Fibroblast of peridontal ligament (primary cell): ENCODE measurements at regions not wholly inside any gene's neighbourhood (a gene's known extent, or its start where the extent isn't known, plus 50 kb on each side); places are given as distances from the start of the nearest gene placed in this dataset.

ENCODE experiments used
- DNase-seq: peaks from one replicate; pipeline ENCODE4 v3.0.0-alpha.2; 2010; ENCODE audit errors: extremely low read depth

DNA sequence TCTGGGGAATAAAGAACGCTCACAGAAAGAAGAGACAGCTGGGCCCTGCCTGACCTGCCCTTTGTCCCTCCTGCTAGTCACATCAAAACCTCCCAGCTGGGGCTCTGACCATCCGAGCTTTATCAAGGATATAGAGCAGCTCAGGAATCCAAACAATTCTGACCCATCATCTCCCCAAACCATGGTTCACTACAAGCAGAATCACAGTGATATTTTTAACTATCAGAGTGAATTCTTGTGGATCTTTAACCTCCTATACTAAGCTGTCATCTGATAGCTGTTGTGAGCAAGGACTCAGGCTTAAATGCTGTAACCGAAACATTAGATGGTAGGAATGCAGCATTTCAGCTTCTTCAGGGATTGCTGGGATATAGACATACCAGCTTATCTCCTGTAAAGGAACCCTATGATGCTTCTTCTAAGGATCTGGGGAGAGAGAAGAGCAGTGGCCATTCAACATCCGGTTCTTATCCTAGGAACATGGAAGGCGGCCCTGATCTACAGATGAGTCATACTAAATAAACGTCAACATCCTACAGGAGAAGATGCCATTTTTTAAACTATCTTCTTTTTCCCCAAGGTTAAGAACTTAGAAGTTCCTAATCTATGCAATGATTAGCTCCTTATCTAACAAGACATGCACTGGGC, 84.7 kb upstream of the AKIP1 start:
- peak; percentile 78 for DNase-seq

DNA sequence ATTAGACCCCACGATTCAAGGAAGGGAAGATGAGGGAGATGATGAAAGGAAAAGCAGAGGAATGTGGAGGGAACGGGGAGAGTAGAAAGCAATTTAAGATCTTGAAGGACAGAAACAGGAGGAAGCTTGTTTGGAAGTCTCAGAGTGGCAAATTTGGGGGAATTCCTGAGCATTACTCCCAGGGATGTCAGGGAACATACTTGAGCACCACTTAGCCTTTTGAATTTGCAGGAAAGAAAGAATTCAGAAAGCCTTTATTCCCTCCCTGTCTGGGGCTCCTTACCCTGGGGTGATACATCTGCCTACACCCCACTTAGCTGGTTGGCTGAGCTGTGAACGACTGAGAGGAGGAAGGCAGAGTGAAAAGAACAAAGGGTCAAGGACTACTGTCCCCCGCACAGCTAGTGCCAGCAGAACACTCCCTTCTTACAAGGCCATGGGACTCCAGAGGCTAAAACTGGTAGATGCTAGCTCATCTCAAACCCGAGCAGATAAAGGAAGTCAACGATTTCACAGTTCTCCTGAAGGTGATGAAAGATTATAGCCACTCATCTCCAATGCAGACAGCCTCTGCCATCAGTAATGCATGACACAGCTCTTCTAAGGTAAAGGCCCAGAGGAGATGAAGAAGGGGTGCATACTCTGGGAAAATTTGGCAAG, 84.0 kb upstream of the AKIP1 start:
- no peak for DNase-seq

DNA sequence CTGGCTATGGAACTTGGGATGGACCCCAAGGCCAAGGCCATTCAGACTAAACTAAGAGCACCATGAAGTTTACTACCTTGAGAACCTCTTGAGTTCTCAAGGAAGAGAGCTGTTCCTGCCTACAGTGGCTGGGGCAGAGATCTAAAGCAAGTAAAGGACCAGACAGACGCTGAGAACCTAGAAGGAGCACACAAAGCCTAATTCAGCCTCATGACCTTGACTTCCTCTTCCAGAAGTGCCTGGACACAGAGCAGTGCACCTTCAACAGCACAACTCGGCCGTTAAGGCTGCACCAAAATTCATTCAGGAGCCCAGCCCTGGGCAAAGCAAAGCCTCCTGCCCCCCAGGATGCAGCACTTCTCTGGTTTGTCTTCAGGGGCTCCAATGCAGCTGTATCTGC, 82.9 kb upstream of the AKIP1 start:
- DNase-seq, result no peak

DNA sequence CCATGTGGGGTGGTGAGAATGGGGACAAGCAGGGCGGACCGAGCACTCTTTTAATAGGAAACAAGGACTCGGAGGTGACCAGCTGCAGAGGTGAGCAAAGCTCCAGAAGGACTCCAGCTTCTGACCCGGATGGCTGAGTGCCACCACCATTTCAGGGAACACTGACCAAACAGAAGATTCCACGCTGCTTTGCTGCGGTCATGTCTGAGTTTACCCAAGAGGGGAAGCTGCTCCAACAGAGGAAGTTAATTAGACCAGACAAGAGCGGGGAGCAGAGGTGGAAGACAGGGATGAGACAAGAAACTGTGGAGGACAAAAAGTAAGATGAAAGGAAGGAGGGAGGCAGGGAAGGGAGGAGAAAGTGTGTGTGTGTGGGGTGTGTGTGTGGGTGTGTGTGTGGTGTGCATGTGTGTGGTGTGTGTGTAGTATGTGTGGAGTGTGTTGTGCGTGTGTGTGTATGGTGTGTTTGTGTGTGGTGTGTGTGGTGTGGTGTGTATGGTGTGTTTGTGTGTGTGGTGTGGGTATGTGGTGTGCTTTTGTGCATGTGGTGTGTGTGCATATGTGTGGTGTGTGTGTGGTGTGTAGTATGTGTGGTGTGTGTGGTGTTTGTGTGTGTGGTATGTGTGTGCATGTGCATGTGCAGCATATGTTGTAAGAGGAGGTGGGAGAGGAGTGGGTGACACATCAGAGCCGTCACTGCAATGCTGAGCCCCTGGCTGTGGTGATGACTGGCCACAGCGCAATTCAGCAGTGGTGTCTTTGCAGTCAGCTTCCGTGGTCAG, 82.2 kb upstream of the AKIP1 start:
- no peak for DNase-seq

DNA sequence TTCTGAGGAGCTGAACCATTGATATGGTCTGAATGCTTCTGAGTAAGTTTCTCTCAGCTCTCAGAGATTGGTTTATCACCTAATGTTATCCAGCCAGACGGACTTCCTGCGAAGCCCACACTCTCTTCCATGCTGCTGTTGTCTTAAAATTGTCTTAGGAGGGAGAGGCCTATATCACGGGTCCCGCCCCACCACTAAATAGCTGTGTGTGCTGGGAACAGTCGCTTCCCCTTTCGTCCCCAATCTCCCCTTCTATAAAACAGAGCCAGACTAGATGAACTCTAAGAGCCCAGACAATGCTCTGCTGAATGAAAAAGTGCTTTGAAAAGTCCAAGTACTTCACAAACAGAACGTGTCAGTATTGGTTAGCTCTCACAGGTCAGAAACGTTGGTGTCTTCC, 81.4 kb upstream of the AKIP1 start:
- DNase-seq, result no peak

DNA sequence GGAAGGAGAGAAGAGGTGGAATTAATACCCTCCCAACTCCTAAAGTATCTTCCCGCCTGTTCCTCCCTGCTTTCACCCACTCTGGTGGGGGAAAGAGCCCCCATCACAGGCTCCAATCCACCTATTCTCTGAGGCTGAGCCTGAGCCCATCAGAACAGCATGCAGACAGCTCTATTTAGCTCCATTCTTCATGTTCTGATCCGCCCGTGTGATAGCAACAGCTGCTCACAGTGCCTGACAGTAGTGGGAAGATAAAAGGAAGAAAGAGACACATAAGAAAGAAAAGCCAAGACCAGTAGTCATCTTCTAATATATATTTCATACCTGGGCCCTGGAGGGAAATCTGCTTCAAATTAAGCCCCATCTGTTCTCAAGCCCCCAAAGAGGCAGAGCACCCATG, 80.3 kb upstream of the AKIP1 start:
- DNase-seq, result no peak

DNA sequence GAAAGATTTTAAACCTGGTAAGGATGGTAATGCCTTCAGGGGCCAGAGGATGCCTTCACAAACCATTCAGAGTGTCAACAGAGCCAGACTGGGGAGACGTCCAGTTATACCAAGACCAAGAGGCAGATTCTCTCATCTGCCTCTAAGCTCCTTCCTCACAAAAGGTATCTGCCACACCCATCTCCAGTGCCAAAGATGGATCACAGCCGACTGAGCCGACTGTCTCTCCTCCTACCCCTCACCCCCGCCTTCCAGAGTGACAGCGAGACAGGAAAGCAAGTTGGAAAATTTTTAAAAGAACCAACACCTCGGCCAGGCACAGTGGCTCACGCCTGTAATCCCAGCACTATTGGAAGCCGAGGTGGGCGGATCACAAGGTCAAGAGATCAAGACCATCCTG, 79.1 kb upstream of the AKIP1 start:
- DNase-seq, result no peak

DNA sequence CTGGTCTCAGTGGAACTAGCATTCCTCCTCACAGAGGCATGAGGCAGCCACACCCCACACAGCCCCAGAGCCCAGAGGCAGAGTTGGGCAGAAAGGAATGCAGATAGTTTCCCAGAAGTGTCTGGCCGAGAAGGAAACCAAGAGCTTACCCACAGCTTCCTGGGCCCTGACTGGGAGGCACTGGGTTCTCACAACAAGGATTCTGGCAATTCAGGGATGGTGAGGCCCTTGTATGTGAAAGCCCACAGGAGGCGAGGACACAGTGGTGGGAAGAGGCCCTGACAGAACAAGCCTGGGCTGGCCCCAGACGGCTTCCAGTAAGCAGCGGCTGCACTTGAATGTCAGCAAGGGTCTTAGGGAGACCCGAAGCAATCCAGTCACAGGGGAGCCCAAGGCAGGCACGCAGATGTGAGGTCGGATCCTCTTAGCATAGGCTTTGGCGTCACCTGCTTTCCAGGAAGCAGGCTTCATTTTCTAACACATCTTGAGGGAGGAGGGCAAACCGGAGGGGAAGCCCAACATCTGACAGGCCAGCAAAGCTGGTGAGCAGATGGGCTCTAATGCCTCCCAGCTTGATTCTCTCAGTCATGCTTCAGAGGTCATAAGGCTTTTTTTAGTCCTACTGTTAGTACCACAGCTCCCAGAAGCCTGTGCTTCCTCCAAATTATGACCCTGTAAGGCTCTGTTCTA, 78.3 kb upstream of the AKIP1 start:
- peak; percentile 83 for DNase-seq

DNA sequence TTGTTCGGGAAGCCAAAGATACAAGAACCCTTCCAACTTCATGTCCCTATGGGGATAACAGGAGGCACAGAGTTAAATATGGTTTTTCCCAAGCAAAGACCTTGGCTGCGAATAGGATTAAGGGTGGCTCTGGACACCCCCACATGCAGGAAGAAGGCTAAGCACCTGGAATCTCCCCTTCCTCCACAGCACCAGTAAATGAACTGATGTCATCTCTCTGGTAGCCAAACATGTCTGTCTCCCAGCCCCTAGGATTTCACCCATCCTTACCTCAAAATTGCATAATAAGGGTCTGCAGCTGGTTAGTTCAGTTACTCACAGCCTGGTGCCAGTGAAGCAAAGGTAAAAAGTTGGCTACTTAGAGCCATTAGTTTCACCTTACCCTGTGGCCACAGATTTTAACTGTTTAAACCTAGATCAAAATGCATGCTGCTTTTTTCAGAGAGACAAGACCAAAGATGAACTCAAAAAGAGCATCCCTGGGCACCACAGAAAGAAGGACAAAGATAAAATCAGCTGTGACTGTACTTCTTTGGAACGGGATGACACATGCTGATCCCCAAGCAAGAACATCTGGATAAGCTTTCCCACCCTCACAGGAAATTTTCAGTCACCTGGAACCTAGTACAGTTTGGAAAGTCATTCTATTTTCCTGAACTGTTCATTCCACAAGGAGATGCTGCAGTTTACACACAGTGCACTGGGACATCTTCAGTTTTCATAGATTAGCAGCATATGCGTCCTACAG, 77.2 kb upstream of the AKIP1 start:
- DNase-seq, result no peak

DNA sequence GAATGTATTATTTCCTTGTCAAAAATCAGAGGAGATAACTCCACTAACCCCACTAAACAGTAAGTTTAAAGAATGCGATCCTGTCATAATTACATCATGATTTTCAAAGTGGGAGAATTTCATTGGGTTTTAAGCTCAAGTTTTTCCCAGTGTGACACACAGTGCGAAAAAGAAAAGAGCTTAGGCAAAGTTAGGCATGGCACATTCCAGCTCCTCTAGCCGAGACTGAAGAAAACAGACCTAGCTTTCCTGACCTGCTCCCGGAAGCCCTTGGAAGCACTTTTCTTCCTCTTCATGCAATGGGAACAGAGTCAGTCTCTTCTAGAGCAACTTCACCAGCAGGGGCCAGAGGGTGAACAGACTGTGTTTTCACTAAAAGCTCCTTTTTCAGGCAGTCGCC, 76.6 kb upstream of the AKIP1 start:
- DNase-seq, result no peak

DNA sequence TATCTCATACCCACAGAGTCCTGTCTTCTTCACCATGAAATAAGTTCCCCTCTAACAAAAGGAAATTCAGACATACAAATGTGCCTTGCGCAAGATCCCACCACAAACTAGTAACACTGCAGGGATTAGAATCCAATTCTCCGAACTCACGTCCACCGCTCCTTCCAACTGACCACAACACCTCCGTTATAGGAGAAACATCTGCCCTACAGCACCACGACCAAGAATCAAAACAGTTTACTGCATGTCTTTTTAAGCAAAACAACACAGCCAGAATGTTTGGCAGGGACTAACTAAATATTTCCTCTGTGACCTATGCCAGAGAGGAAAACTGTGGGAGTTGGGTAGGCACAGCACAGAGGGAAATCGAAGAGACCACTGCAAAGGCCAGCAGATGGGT, 72.7 kb upstream of the AKIP1 start:
- DNase-seq, result peak; percentile 98

DNA sequence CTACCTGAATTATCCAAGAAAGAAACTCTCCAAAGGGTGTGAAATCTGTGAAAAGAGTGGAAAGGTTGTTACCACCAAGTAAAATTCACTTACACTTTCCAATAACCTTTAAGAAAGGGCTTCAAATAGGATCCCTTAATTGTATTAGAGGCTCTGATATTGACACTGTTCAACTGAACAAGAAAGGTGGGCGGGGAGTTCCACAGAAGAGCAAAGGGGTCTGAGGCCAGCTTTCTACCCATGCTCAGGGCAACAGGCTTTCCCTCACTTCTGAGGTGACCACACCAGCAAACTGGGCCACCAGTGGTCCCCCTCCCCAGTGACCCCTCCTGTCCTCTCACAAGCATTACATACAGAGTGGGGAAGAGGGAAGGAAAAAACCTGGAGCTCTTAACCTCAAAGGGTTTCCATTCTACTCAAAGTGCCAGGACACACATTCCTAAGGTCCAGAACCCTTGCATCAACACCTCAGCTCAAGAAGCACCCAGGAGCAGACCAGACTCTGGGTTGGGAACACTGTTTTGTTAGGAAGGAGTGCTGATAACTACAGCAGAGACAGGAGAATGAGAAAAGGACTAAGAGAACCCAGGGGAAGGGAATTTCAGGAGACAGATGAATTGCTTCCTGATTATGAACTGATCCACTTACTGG, 71.6 kb upstream of the AKIP1 start:
- DNase-seq, result no peak

DNA sequence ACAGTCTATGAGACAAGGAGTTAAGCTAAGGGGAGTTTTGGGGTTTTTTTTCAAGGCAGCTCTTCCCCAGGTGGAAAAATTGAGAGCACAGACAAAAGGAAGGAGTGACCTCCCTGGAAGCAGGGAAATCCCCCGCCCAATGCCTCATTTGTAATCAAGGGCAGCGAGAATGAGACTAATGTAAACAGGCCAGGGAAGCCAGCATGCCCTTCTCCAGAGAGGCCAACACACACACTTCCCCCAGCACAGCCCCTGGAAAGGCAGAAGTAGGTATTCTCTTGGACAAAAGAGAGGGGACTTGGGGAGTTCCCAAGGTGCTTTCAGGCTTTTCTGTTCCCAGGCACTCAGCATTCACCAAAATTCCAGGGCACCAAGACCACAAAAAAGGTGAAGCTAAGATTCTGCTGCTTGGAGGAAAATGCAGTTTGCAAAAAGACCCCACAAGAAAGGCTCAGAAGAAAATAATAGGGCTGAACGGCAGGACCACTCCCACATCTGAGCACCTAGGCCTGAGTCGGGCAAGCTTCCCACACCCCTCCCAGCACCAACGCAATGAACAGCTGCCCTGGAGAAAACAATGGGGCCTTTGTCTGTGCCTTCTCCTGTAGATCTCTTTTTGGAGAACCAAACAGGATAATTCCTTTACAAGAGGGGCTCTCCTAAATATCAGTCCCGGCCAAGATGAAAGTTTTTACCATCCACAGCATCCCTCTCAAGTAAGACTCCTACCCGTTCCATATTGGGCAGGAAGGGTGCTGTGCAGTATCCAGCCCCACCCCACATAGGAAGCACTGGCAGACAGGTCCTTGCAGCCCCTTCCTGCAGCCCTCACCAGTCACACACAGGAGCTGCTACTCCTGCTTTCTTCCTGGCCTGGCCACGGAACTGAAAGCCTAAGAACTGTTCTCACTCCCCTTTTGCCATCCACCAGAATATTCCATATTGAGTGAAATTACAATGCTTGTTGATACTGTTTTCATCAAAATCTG, 70.7 kb upstream of the AKIP1 start:
- DNase-seq, result no peak

DNA sequence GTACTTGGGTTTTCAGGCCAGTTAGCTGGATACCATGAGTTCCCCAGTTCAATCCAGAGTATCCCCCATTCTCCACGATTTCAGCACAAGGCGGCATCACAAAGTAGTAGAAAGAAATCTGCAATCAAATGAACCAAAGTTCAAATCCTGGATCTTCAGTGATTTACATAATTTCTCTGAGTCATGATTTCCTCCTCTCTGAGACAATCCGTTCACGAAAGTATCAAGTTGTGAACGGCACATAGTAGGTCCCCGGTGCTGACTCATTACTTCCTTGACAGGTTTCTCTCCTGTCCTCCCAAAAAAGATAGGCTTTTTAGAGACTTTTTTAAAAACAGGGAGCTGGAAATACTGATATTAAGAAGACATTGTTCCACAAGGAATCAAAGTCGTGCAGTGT, 69.1 kb upstream of the AKIP1 start:
- DNase-seq, result no peak

DNA sequence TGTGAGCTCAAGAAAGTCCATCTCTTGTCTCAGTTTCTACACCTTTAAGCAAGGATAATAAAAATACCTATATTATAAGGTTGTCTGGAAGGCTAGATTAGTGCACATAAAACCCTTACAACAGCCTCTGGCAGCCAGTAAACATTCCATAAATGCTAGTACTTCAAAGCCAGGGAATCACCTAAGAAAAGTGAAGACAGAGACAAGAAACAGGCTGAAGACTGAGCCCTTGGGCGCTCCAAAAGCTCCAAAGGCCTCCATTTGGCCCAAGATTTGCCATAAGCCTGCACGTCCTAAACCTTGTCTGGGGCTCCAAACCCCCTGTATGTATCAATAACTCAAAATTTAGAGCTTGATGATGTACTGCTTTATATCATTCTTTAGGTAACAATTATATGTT, 52.2 kb upstream of the AKIP1 start:
- DNase-seq, result no peak
